Stimulated activated CD8-positive, alpha-beta memory T cell treated with anti-CD3 and anti-CD28 coated beads, Interleukin-2, amount 100 ng/mL, for 48 hours (primary cell): ENCODE measurements at regions not wholly inside any gene's neighbourhood (a gene's known extent, or its start where the extent isn't known, plus 50 kb on each side); places are given as distances from the start of the nearest gene placed in this dataset.

Experiments used
- DNase-seq, 2 donors: peaks; one replicate each; pipeline ENCODE4 v3.0.0-alpha.2; 2020; ENCODE audit warnings: low read depth in 2 of 2

DNA sequence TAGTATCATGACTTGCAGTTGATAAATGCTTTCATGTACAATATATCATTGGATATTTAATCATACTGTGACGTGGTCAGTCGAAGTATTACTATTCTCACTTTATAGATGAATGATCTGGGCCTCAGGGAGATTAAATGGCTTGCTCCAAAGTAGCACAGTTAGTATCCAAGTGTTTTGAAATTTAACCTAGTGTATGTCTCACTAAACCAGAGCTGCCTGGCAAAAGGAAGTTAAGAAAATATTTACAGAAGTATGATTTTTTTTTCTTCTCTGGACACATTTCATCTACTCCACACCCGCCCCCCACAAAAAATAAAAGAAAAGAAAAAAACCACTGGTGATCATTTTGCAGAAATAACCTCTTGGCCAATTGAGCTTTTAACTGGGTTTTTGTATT lies 71.9 kb upstream of the CXADR start:
- no peak for DNase-seq

DNA sequence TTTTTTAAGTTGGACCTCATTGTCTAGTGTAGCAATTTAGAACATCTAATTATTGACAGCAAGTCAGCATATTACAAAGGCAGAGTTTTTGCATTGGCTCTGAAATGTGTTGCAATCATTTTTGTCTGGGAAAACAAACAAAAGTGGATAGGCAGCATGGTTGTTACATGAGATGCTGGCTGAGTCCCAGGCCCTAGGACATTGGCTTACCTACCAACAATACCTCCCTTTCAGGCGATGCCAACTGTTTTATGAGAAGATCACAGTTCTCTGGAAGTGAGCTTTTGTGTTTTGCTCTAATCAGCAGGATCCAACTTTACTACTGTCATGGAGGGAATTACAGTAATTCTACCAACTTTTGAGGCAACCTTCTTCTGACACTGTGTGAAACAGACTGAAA lies 71.5 kb upstream of the CXADR start:
- DNase-seq: no peak

DNA sequence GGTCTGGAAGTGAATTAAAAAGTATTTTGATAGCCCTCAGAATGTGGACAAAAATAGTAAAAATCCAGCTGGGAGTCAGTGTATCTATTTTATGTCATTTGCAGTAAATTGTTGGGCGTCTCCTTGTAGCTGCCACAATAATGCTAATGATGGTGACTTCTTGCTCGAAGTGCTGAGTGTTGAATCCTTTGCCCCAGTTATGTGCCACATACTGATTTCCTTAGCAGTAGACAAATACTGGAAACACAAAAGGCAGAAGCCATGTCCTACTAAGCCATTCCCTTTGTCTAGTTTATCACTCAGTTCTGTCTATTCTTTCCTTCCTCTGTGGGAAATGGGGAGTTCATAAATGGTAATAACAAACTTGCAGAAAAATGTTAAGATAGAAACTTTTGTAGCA lies 70.7 kb upstream of the CXADR start:
- DNase-seq: no peak

DNA sequence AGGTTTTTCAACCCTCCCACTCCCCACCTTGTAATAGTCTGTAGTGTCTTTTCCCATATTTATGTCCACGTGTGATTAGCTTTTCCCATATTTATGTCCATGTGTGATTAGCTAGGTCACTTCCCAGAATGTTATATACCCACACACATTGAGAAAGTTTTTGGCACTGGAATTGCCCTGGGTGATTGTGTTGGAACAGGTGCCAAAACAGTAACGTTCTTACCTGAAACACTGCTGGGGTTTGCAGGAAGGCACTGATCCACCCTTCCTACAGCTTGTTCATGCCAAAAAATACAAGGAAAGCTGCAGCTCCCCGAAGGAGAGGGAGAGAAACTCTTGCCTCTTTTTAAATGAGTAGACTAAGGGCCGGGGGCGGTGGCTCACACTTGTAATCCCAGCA lies 68.0 kb upstream of the CXADR start:
- no peak for DNase-seq

DNA sequence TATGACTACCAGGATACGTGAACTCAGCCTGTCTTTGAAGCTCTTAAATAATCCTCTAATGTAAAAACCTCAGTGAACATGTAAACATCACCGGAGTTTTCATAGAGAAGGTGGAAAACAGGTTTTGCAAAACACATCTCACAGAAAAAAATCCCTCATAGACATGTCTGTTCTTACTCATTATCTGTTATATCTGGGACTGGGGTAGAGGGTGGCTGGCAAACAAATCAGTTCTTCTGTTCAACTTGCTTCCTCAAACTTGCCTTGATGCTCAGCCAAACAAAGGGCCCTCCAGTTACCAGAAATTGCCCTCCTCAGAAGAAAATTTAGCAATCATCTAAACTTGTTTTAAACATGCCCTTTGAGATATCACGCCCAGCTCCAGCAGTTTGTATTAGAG lies 66.1 kb upstream of the CXADR start:
- DNase-seq: no peak

DNA sequence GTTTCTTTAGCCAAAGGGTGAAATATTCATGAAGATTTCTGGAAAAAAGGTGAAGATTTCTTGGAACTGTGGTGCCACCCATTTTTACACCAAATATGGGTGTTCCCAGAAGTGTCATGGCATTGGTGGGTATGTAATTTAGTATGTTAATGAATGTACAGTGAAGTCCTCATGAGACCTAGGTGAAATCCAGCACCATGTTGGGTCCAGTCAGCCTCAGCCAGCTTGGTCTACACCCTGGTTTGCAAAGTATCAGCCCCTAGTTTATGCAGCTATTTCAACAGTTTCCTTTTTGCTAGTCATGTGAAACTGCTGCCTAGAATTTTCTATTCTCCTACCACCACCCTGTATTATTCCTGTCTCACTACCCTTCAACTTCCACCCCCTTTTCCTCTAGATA lies 63.1 kb upstream of the CXADR start:
- no peak for DNase-seq

DNA sequence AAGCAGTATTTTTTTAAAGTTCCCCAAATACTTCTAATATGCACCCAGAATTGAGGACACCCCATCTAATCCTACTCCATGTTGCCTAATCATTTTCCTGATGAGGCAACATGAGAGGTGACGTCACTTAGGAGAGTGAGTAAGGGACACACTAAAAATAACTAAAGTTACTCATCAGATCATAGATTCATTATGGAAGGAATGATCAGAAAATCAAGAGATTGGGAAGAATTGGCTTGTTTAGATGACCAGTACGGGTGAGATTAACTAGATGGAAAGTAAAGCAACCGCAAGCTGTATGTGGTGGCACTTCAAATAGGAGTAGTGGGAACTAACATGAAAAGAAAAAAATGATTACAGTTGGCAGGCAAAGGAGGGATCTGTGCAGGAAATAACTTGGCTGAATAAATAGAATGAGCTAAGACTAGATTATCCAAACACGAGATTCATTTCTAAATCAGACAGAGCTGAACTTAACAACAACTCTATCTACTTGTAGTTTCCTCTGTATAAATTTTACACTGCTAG lies 61.4 kb upstream of the CXADR start:
- no peak for DNase-seq

DNA sequence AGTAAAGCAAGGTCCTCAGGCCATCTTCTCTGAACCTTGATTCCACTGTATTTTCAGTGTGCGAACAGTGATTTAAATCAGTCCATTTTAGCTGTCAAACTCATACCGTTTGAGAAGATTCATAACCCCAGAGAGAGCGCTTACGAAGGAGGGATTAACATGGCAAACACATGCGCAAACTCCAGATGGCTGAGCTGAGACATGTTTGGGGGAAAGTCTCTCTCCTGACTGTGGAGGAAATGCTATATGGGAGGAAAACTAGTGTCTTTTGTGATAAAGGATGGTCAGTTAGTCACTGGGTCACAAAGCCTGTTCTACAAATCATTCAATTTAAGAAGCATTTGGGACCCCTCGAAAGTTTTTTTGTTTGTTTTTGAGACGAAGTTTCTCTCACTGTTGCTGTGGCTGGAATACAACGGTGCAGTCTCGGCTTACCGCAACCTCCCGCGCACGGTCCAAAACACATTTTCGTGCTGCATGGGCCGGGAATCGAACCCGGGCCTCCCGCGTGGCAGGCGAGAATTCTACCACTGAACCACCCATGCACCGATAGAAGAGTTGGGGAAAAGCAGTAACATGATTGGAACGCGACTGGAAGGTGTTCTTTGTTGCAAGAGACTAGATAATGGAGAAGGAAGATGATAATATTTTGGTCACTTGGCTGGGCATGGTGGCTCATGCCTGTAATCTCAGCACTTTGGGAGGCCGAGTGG lies 58.4 kb upstream of the CXADR start:
- peak; percentile 27 to 41 for DNase-seq

DNA sequence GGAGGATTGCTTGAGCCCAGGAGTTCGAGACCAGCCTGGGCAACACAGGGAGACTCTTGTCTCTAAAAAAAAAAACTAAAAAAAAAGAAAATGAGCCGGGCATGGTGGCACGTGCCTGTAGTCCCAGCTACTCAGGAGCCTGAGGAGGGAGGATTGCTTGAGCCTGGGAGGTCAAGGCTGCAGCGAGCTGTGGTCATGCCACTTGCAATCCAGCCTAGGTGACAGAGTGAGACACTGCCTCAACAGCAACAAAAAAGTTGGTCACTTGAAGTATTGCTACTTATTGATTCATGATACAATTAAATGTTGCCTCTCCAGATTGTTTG lies 57.9 kb upstream of the CXADR start:
- no peak for DNase-seq

DNA sequence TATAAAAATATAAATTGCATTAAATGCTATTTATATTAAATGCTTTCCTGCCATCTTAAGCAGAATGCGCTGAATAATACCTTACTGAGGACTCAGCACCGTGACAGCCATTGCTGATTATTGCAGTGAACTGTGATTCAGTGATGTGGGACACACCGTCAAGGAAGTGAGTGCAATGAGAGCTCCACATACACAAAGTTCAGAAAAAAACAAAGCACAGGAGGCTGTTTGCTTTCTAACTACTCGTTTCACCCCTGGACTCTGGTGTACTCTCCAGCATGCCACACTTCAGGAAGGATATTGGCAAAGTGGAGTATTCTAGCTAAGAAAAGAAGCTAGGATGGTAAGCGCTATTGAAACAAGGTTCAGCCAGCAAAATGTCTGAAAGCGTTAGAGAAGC lies 57.4 kb upstream of the CXADR start:
- DNase-seq: no peak

DNA sequence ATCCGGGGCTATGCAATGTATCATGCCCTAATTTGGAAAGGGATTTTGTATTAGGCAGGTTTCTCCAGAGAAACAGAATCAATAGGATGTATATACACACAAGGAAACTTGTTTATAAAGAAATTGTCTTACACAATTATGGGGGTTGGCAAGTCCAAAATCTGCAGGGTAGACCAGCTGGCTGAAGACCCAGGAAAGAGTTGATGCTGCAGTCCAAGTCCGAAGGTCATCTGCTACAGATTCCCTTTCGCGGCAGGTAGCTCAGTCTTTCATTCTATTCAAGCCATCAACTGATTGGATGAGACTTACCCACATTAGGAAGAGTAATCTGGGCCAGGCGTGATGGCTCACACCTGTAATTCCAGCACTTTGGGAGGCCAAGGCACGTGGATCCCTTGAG lies 54.6 kb upstream of the CXADR start:
- no peak for DNase-seq

DNA sequence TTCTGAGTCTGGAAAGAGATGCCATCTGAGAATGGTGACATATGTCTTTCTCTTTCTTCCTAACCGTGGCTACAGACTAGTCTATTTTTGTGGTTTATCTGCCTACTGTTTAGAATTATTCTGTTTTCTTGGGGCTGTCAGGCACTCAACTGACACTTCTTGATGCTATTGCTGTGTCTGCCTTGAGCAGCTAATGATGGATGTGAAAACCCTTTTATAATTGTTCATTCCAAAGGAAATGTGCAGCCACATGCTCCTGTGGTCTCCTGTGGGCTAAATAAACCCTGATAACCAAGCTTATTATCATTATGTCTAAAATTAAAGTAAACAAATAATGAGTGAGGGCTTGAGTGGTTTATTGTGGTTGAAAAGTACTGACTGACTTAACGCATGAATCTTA lies 52.7 kb upstream of the CXADR start:
- DNase-seq: no peak

DNA sequence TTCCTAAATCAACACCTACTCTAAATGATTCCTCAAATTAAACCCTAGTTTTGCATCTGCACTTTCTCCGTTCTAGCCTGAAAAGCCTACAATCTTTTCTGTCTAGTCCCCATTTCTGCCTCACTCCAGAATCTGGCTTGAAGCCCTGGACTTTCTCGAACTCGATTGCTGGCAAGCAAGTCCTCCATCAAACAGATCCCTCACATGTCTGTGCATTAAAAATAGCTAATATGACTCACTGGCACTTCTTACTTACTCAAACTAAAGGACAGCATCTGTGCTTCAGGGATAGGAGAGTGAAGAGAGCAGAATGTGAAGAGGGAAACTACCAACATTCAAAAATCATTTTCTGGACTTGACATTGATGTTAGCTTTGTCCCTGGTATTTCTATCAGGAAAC lies 51.8 kb upstream of the CXADR start:
- DNase-seq: no peak

DNA sequence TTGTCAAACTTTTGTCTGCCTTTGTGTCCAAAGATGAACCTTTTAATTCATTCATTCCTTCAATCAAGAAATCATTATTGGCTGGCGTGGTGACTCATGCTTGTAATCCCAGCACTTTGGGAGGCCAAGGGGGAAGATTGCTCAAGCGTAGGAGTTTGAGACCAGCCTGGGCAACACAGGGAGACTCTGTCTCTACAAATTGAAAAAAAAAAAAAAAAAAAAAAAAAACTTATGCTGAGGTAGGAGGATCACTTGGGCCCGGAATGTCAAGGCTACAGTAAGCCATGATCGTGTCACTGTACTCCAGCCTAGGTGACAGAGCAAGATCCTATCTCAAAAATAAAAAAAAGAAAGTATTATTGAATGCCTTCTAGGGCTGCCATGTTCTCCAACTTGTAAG lies 51.3 kb upstream of the CXADR start:
- DNase-seq: no peak

DNA sequence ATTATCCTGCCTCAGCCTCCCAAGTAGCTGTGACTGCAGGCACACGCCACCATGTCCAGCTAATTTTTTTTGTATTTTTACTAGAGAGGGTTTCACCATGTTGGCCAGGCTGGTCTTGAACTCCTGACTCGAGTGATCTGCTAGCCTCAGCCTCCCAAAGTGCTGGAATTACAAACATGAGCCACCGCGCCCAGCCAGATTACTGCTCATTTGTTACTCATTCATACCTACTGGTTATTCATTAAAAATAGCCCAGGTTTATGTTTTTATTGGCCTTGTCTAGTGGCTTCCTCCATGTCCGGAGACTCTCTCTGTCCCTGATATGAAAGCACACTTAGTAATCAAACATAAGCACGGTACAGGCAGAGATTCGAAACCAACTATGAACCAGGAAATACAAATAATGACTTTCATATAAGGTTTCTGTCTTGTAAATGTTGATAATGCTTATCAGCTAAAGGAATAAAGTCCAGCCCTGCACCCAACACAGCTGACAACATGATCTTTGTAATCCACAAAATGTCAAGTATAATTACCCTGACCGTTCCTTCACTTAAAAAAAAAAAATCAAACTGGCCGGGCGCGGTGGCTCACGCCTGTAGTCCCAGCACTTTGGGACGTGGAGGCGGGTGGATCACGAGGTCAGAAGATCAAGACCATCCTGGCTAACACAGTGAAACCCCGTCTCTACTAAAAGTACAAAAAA lies 50.4 kb upstream of the CXADR start:
- no peak for DNase-seq
